ENCODE measurements at regions not wholly inside any gene's neighbourhood (a gene's known extent, or its start where the extent isn't known, plus 50 kb on each side); places are given as distances from the start of the nearest gene placed in this dataset.

- Histone ChIP-seq H3K27ac (ENCODE audit: low read depth in 2 of 2, low read length in 2 of 2) (no peak overlapping the region), H3K36me3 (ENCODE audit: control insufficient read depth in 2 of 3, insufficient read depth in 3 of 3, low read length in 3 of 3) (no peaks in the 10 kb centered on the region), H3K9ac (ENCODE audit: low read length in 3 of 3) (no peak overlapping the region), H3K4me3 (ENCODE audit: low read length in 3 of 3) (no peak overlapping the region), H3K27me3 (ENCODE audit: control insufficient read depth, insufficient read depth, low read length) (no peaks in the 10 kb centered on the region), H3K9me3 (ENCODE audit: control insufficient read depth in 2 of 3, insufficient read depth in 1 of 3, low read length in 3 of 3) (no peaks in the 10 kb centered on the region), H3K4me1 (ENCODE audit: control insufficient read depth in 2 of 3, insufficient read depth in 2 of 3, low read depth in 1 of 3, low read length in 3 of 3) (no peaks in the 10 kb centered on the region)
- FAIRE-seq (no peak), DNase-seq (no peak)
- TF ChIP-seq CTCF (IDR thresholded peaks at IDR 0.05; ENCODE audit: borderline replicate concordance, extremely low read depth, insufficient read depth), result no peak
- intact Hi-C loops (cut with DNase I), result no loop called here
Observed at GRCh38 chr3:5576277-5577011, 388.9 kb downstream of the EDEM1 start.

GRCh38 chr3:5579139-5579602, 391.7 kb downstream of the EDEM1 start:
- FAIRE-seq (no peak), DNase-seq (no peak)
- intact Hi-C loops (cut with DNase I), result no loop called here
- no peaks in the 10 kb centered on the region for H3K4me1 ChIP-seq (ENCODE audit: control insufficient read depth in 2 of 3, insufficient read depth in 2 of 3, low read depth in 1 of 3, low read length in 3 of 3)
- no peak overlapping the region for H3K9ac ChIP-seq (ENCODE audit: low read length in 3 of 3)
- H3K4me3 ChIP-seq (ENCODE audit: low read length in 3 of 3), result no peak overlapping the region
- no peaks in the 10 kb centered on the region for H3K9me3 ChIP-seq (ENCODE audit: control insufficient read depth in 2 of 3, insufficient read depth in 1 of 3, low read length in 3 of 3)
- no peaks in the 10 kb centered on the region for H3K27me3 ChIP-seq (ENCODE audit: control insufficient read depth, insufficient read depth, low read length)
- no peaks in the 10 kb centered on the region for H3K36me3 ChIP-seq (ENCODE audit: control insufficient read depth in 2 of 3, insufficient read depth in 3 of 3, low read length in 3 of 3)
- no peak for TF ChIP-seq CTCF (IDR thresholded peaks at IDR 0.05; ENCODE audit: borderline replicate concordance, extremely low read depth, insufficient read depth)
- H3K27ac ChIP-seq (ENCODE audit: low read depth in 2 of 2, low read length in 2 of 2), result no peak overlapping the region

GRCh38 chr3:5579946-5580345, 392.4 kb downstream of the EDEM1 start:
- Histone ChIP-seq H3K9ac (ENCODE audit: low read length in 3 of 3) (no peak overlapping the region), H3K4me1 (ENCODE audit: control insufficient read depth in 2 of 3, insufficient read depth in 2 of 3, low read depth in 1 of 3, low read length in 3 of 3) (no peaks in the 10 kb centered on the region), H3K27ac (ENCODE audit: low read depth in 2 of 2, low read length in 2 of 2) (no peak overlapping the region), H3K27me3 (ENCODE audit: control insufficient read depth, insufficient read depth, low read length) (no peaks in the 10 kb centered on the region), H3K9me3 (ENCODE audit: control insufficient read depth in 2 of 3, insufficient read depth in 1 of 3, low read length in 3 of 3) (no peaks in the 10 kb centered on the region), H3K36me3 (ENCODE audit: control insufficient read depth in 2 of 3, insufficient read depth in 3 of 3, low read length in 3 of 3) (no peaks in the 10 kb centered on the region), H3K4me3 (ENCODE audit: low read length in 3 of 3) (no peak overlapping the region)
- intact Hi-C loops (cut with DNase I), result no loop called here
- no peak for TF ChIP-seq CTCF (IDR thresholded peaks at IDR 0.05; ENCODE audit: borderline replicate concordance, extremely low read depth, insufficient read depth)
- DNase-seq, result no peak
- FAIRE-seq, result no peak

GRCh38 chr3:5580826-5581225, 393.3 kb downstream of the EDEM1 start:
- no peak for TF ChIP-seq CTCF (IDR thresholded peaks at IDR 0.05; ENCODE audit: borderline replicate concordance, extremely low read depth, insufficient read depth)
- Histone ChIP-seq H3K9me3 (ENCODE audit: control insufficient read depth in 2 of 3, insufficient read depth in 1 of 3, low read length in 3 of 3) (no peaks in the 10 kb centered on the region), H3K27me3 (ENCODE audit: control insufficient read depth, insufficient read depth, low read length) (no peaks in the 10 kb centered on the region), H3K4me1 (ENCODE audit: control insufficient read depth in 2 of 3, insufficient read depth in 2 of 3, low read depth in 1 of 3, low read length in 3 of 3) (no peaks in the 10 kb centered on the region), H3K36me3 (ENCODE audit: control insufficient read depth in 2 of 3, insufficient read depth in 3 of 3, low read length in 3 of 3) (no peaks in the 10 kb centered on the region), H3K9ac (ENCODE audit: low read length in 3 of 3) (no peak overlapping the region), H3K27ac (ENCODE audit: low read depth in 2 of 2, low read length in 2 of 2) (no peak overlapping the region), H3K4me3 (ENCODE audit: low read length in 3 of 3) (no peak overlapping the region)
- no peak for DNase-seq
- intact Hi-C loops (cut with DNase I), result no loop called here
- FAIRE-seq, result no peak

All from kidney (tissue), 13 donors.